K562 (cell line): ENCODE measurements at regions not wholly inside any gene's neighbourhood (a gene's known extent, or its start where the extent isn't known, plus 50 kb on each side); places are given as distances from the start of the nearest gene placed in this dataset.

Source experiments
- ATAC-seq: fragments of 200-7000 bp; cut with Tn5 transposase; 3 replicates; pipeline ENCODE4 v1.9.1; 2020; ENCODE audit warnings: moderate library complexity
- BruUV-seq: library from RNA; stranded (reverse); fragments of 400-500 nt; replicated peaks from 2 replicates; lab custom pipeline; 2021; lab: Mats Ljungman, UMichigan
- CTCF ChIA-PET: fragments of 300-600 bp; formaldehyde crosslinking; extraction: SDS; loops from one replicate; lab custom pipeline; 2021; ENCODE audit warnings: low intra/inter-chr PET ratio; lab: Yijun Ruan, JAX
- POLR2A ChIA-PET: fragments of 300-600, 350-650 bp; sonication (Branson Sonifier 250); formaldehyde crosslinking; extraction: SDS; loops from one replicate; lab custom pipeline; 2021; ENCODE audit warnings: antibody characterized with exemption, inconsistent platforms; lab: Yijun Ruan, JAX
- DNase-seq, 4 experiments: peaks; one replicate each; pipeline versions ENCODE4 v3.0.0 to v3.0.0-alpha.2; 2011 to 2018; ENCODE audit warnings: low spot score in 3 of 4, mixed read lengths in 3 of 4; ENCODE audit errors: extremely low read depth in 1 of 4
- FAIRE-seq: peaks from 2 replicates; lab custom pipeline; 2011; peaks lifted over from hg19 to GRCh38; lab: Jason Lieb, UNC
- H2AFZ ChIP-seq: 2 replicates; pipeline ENCODE4 v1.6.0; 2011; ENCODE audit warnings: low read depth, low read length, control low read depth, inconsistent platforms
- H3K27ac ChIP-seq: fragments of 200-600 bp; 3 replicates; pipeline ENCODE4 v1.8.0; 2011; ENCODE audit warnings: low read depth, mild to moderate bottlenecking, control low read depth, inconsistent platforms, low read length, moderate library complexity, mixed read lengths; ENCODE audit errors: extremely low read depth
- H3K27me3 ChIP-seq, 2 experiments: fragments of 300-600 bp in 1 of 2; 2 replicates in 1 of 2; 3 replicates in 1 of 2; pipeline versions ENCODE4 v1.6.0 to v1.8.0; 2011; ENCODE audit warnings: inconsistent platforms in 2 of 2, low read length in 2 of 2, mild to moderate bottlenecking in 1 of 2, mixed read lengths in 1 of 2, moderate library complexity in 1 of 2; ENCODE audit not compliant: control insufficient read depth in 2 of 2, insufficient read depth in 2 of 2
- H3K36me3 ChIP-seq: fragments of 300-600 bp; 3 replicates; pipeline ENCODE4 v1.8.0; 2011; ENCODE audit warnings: mild to moderate bottlenecking, low read length, inconsistent platforms; ENCODE audit not compliant: control insufficient read depth, insufficient read depth
- H3K4me1 ChIP-seq, 2 experiments: fragments of 200-600 bp in 1 of 2; replicated peaks in 1 of 2; 2 replicates in 1 of 2; 3 replicates in 1 of 2; pipeline versions ENCODE4 v1.5.1 to v1.8.0; 2011; ENCODE audit warnings: inconsistent platforms in 2 of 2, low read length in 2 of 2, mild to moderate bottlenecking in 1 of 2, mixed read lengths in 1 of 2, moderate library complexity in 1 of 2; ENCODE audit not compliant: control insufficient read depth in 2 of 2, insufficient read depth in 2 of 2
- H3K4me2 ChIP-seq: 2 replicates; pipeline ENCODE4 v1.6.1; 2011; ENCODE audit warnings: low read length, control low read depth, inconsistent platforms, mixed read lengths; ENCODE audit not compliant: insufficient read depth
- H3K4me3 ChIP-seq: fragments of 200-600 bp; sonication (generic), shearing (Covaris generic); 2 replicates; pipeline ENCODE4 v1.5.1; 2016; ENCODE audit warnings: control low read depth, inconsistent platforms
- H3K79me2 ChIP-seq: fragments of 200-600 bp; 3 replicates; pipeline ENCODE4 v1.8.0; 2011; ENCODE audit warnings: low read length, inconsistent platforms; ENCODE audit not compliant: control insufficient read depth, insufficient read depth
- H3K9ac ChIP-seq, 2 experiments: 2 replicates each; pipeline versions ENCODE4 v1.6.0 to v1.6.1; 2011; ENCODE audit warnings: low read depth in 2 of 2, low read length in 2 of 2, control low read depth in 1 of 2, inconsistent platforms in 1 of 2, mild to moderate bottlenecking in 1 of 2, mixed read lengths in 1 of 2; ENCODE audit not compliant: insufficient read depth in 1 of 2
- H3K9me1 ChIP-seq: one replicate; pipeline ENCODE4 v1.6.0; 2011; ENCODE audit warnings: inconsistent platforms, mild to moderate bottlenecking, low read length, moderate library complexity; ENCODE audit not compliant: control insufficient read depth, insufficient read depth
- H3K9me3 ChIP-seq: replicated peaks from 2 replicates; pipeline ENCODE4 v1.5.1; 2011; ENCODE audit warnings: low read depth, low read length, inconsistent platforms; ENCODE audit not compliant: control insufficient read depth, insufficient read depth
- H4K20me1 ChIP-seq: replicated peaks from 2 replicates; pipeline ENCODE4 v1.6.1; 2011; ENCODE audit warnings: low read length, inconsistent platforms, mixed read lengths; ENCODE audit not compliant: control insufficient read depth, insufficient read depth
- ARID1B ChIP-seq: fragments of 450-650 bp; IDR thresholded peaks from 2 replicates; pipeline ENCODE4 v1.6.1; 2016; ENCODE audit warnings: antibody characterized with exemption, mild to moderate bottlenecking, inconsistent platforms
- COPS2 ChIP-seq: fragments of 450-650 bp; conservative IDR thresholded peaks from 2 replicates; pipeline ENCODE4 v1.6.1; 2016; ENCODE audit warnings: mild to moderate bottlenecking, moderate library complexity
- CTCFL ChIP-seq: IDR thresholded peaks from 2 replicates; pipeline ENCODE4 v1.6.1; 2011; ENCODE audit warnings: borderline replicate concordance, low read depth, mild to moderate bottlenecking, moderate library complexity, low read length; ENCODE audit not compliant: insufficient read depth, poor library complexity, severe bottlenecking
- E2F4 ChIP-seq: sonication (generic); formaldehyde crosslinking; IDR thresholded peaks from 2 replicates; pipeline ENCODE4 v1.8.0; 2022; ENCODE audit warnings: mild to moderate bottlenecking, low read depth, missing genetic modification reagents
- EP300 ChIP-seq: IDR thresholded peaks from 2 replicates; pipeline ENCODE4 v1.6.1; 2012; ENCODE audit warnings: low read length, improper control_type of control experiment
- POLR3A ChIP-seq: IDR thresholded peaks from 2 replicates; pipeline ENCODE4 v1.6.1; 2011; ENCODE audit warnings: borderline replicate concordance, mild to moderate bottlenecking, moderate library complexity; ENCODE audit not compliant: insufficient read length, insufficient read depth; ENCODE audit errors: extremely low read depth
- RBM17 ChIP-seq: fragments of 200-400 bp; formaldehyde crosslinking; IDR thresholded peaks from 2 replicates; pipeline ENCODE4 v1.6.1; 2017; ENCODE audit warnings: low read depth, mild to moderate bottlenecking, low read length, borderline replicate concordance
- RHOXF2B ChIP-seq: fragments of 250-450 bp; sonication (Bioruptor Pico); conservative IDR thresholded peaks from 2 replicates; pipeline ENCODE4 v1.5.1; 2021
- SMAD3 ChIP-seq: fragments of 450-650 bp; formaldehyde crosslinking; conservative IDR thresholded peaks from 2 replicates; pipeline ENCODE4 v1.4.0; 2020; ENCODE audit warnings: mild to moderate bottlenecking
- SUPT5H ChIP-seq: fragments of 450-650 bp; IDR thresholded peaks from 2 replicates; pipeline ENCODE4 v1.6.1; 2016
- ZNF12 ChIP-seq: sonication (generic); formaldehyde crosslinking; IDR thresholded peaks from 2 replicates; pipeline ENCODE4 v1.4.0; 2020; ENCODE audit warnings: mild to moderate bottlenecking, missing genetic modification reagents
- ZNF274 ChIP-seq: IDR thresholded peaks from 2 replicates; pipeline ENCODE4 v1.6.1; 2011; ENCODE audit warnings: low read depth, mild to moderate bottlenecking, low read length, moderate library complexity, borderline replicate concordance
- WGBS: fragments of 100-300 bp; shearing (Covaris generic); methylation state at CpG from one replicate; pipeline ENCODE4 v1.1.6; 2016; ENCODE audit warnings: low coverage, mixed read lengths; ENCODE audit not compliant: insufficient coverage; ENCODE audit errors: missing lambda C conversion rate; 5-methylcytosine and 5-hydroxymethylcytosine counted together
- in situ Hi-C: fragments of 300-500 bp; cut with MboI; formaldehyde crosslinking; loops from 4 replicates; pipeline ENCODE4 v1.15.0; 2018; ENCODE audit warnings: inconsistent platforms, mixed read lengths
- intact Hi-C: fragments of 100-400 bp; cut with micrococcal nuclease; formaldehyde crosslinking; loops from 2 replicates; pipeline ENCODE4 v1.14.2; 2022
- TF ChIP-seq, protein P1 (sequence below): fragments of 250-450 bp; sonication (Bioruptor Pico); IDR thresholded peaks from 2 replicates; pipeline ENCODE4 v1.8.0; 2021; ENCODE audit warnings: borderline replicate concordance, mild to moderate bottlenecking, moderate library complexity; ENCODE audit not compliant: poor library complexity, severe bottlenecking

- no peak for TF ChIP-seq CTCFL
- no peak for TF ChIP-seq POLR3A
- no peak for TF ChIP-seq ARID1B
- TF ChIP-seq SUPT5H: no peak
- no peak for TF ChIP-seq ZNF274
- no peak for TF ChIP-seq RHOXF2B
- no peak for TF ChIP-seq SMAD3 (CRISPR knock-in tag)
- no peak for TF ChIP-seq RBM17
- TF ChIP-seq, protein P1, sequence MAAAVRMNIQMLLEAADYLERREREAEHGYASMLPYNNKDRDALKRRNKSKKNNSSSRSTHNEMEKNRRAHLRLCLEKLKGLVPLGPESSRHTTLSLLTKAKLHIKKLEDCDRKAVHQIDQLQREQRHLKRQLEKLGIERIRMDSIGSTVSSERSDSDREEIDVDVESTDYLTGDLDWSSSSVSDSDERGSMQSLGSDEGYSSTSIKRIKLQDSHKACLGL (CRISPR knock-in tag): no peak
- no peak for TF ChIP-seq COPS2
- no peak for TF ChIP-seq E2F4 (CRISPR knock-in tag)
- TF ChIP-seq EP300: no peak
- TF ChIP-seq ZNF12: no peak
- POLR2A ChIA-PET: no interaction called here
- CTCF ChIA-PET: no interaction called here
- Histone ChIP-seq H3K9me1 (no peaks in the 10 kb centered on the region), H3K9me3 (no peaks in the 10 kb centered on the region), H3K4me3 (no peak overlapping the region), H3K79me2 (no peaks in the 10 kb centered on the region), H3K4me1 (no peaks in the 10 kb centered on the region), H3K36me3 (no peaks in the 10 kb centered on the region), H3K27me3 (no peaks in the 10 kb centered on the region), H2AFZ (no peak overlapping the region), H3K9ac (no peak overlapping the region), H4K20me1 (no peaks in the 10 kb centered on the region), H3K4me2 (no peak overlapping the region), H3K27ac (no peak overlapping the region)
- intact Hi-C loops: no loop called here
- BruUV-seq: no TSS peak
- in situ Hi-C loops: no loop called here
- no peak for ATAC-seq
- WGBS: 0% methylated on average over 1 of the region's 1 CpG
- DNase-seq: no peak
- no peak for FAIRE-seq
Observed at GRCh38 chr5:167943343-167943742, 348.1 kb upstream of the WWC1 start.
